PFSK-1 (cell line): ENCODE measurements at regions not wholly inside any gene's neighbourhood (a gene's known extent, or its start where the extent isn't known, plus 50 kb on each side); places are given as distances from the start of the nearest gene placed in this dataset.

Experiments used
- POLR2AphosphoS5 ChIP-seq: IDR thresholded peaks from 2 replicates; pipeline ENCODE4 v1.6.1; 2012; ENCODE audit warnings: low read depth, mild to moderate bottlenecking, control low read depth, low read length, moderate library complexity
- SIN3A ChIP-seq: IDR thresholded peaks from 2 replicates; pipeline ENCODE4 v1.6.1; 2012; ENCODE audit warnings: mild to moderate bottlenecking, low read length, moderate library complexity, borderline replicate concordance; ENCODE audit not compliant: insufficient read depth

DNA sequence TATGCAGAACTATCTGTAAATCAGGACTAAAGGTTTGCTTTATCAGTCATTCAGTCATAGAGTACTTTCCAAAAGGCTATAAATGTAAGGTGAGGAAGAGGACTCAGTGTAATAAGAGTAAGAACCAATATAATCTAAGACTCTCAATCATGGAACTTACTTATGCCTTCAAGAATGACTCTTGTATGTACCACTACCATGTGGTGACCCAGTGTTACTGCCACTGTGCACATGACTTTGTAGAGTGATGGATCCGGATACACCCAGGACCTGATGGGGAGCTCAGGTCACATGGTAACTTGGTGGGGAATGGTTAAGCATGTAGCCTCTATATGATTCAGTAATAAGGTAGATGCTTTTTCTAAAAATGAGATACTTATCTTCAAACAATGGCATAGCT, 2099.8 kb downstream of the MRPL39 start:
- TF ChIP-seq SIN3A (no peak), POLR2AphosphoS5 (no peak)
